GM12872 (cell line): ENCODE measurements at regions not wholly inside any gene's neighbourhood (a gene's known extent, or its start where the extent isn't known, plus 50 kb on each side); places are given as distances from the start of the nearest gene placed in this dataset.
A peak's percentile ranks its signal among the peaks of the same experiment; 100 is the strongest.

ENCODE experiments used
- CTCF ChIP-seq: IDR thresholded peaks from 3 replicates; pipeline ENCODE4 v1.5.1; 2011; ENCODE audit warnings: low read depth, mild to moderate bottlenecking, low read length, moderate library complexity; ENCODE audit not compliant: insufficient read depth

GRCh38 chr15:67931861-67932260 lies 92.0 kb upstream of the RNU6-1 start:
- TF ChIP-seq CTCF: no peak

- no peak for TF ChIP-seq CTCF
Observed at GRCh38 chr15:67935244-67935643, 95.4 kb upstream of the RNU6-1 start.

GRCh38 chr15:67936258-67936657 lies 96.4 kb upstream of the RNU6-1 start:
- no peak for TF ChIP-seq CTCF

GRCh38 chr15:67937153-67937761 lies 97.4 kb upstream of the RNU6-1 start:
- TF ChIP-seq CTCF: no peak

- TF ChIP-seq CTCF: peak; percentile 18; the same call in 1 of the 3 replicates
Observed at GRCh38 chr15:67939588-67940323, 99.9 kb upstream of the RNU6-1 start.

- TF ChIP-seq CTCF: no peak
Observed at GRCh38 chr15:67940324-67940719, 100.5 kb upstream of the RNU6-1 start.

GRCh38 chr15:67941648-67942310 lies 101.9 kb upstream of the RNU6-1 start:
- TF ChIP-seq CTCF: no peak
